ENCODE measurements at regions not wholly inside any gene's neighbourhood (a gene's known extent, or its start where the extent isn't known, plus 50 kb on each side); places are given as distances from the start of the nearest gene placed in this dataset.

- no peak overlapping the region for H4K8ac ChIP-seq (ENCODE audit: low read depth, low read length)
- no peak overlapping the region for H2AFZ ChIP-seq (ENCODE audit: low read length)
- no peak for DNase-seq (ENCODE audit: low spot score)
- H3K4me1 ChIP-seq (ENCODE audit: control insufficient read depth in 2 of 2, insufficient read depth in 1 of 2, low read depth in 1 of 2, low read length in 2 of 2), result peaks cover 0 to 5% of the 10 kb centered on the region in 2 donors
- no peak overlapping the region for H2BK120ac ChIP-seq (ENCODE audit: low read depth, low read length)
- no peak overlapping the region for H3K27ac ChIP-seq (replicated peaks; ENCODE audit: low read length)
- H3K4me3 ChIP-seq (ENCODE audit: low read length in 2 of 2), result peak overlapping the region in 1 of 2 donors; percentile 56
- H2BK15ac ChIP-seq (ENCODE audit: low read length), result no peak overlapping the region
- H3K18ac ChIP-seq (ENCODE audit: low read length), result no peak overlapping the region
- no peak overlapping the region for H3K4me2 ChIP-seq (ENCODE audit: insufficient read depth, low read length, poor library complexity, severe bottlenecking)
- H2AK5ac ChIP-seq (ENCODE audit: low read depth, low read length), result no peak overlapping the region
- H3K9me3 ChIP-seq (replicated peaks in 1 of 2; ENCODE audit: control insufficient read depth in 2 of 2, insufficient read depth in 1 of 2, low read depth in 1 of 2, low read length in 2 of 2), result peaks cover 0 to 3% of the 10 kb centered on the region in 2 donors
- no peaks in the 10 kb centered on the region for H3K79me1 ChIP-seq (ENCODE audit: low read depth, low read length)
- no peak overlapping the region for H4K91ac ChIP-seq (ENCODE audit: low read depth, low read length, poor library complexity)
- H3K27me3 ChIP-seq (ENCODE audit: control insufficient read depth in 3 of 3, insufficient read depth in 3 of 3, low read depth in 1 of 3, low read length in 3 of 3), result no peaks in the 10 kb centered on the region
- H2BK12ac ChIP-seq (ENCODE audit: low read length), result no peak overlapping the region
- H2BK5ac ChIP-seq (ENCODE audit: low read length), result no peak overlapping the region
- H3K36me3 ChIP-seq (replicated peaks in 1 of 2; ENCODE audit: control insufficient read depth in 2 of 2, insufficient read depth in 2 of 2, low read length in 2 of 2), result no peaks in the 10 kb centered on the region
- H3K14ac ChIP-seq (ENCODE audit: low read length), result no peak overlapping the region
- H3K9ac ChIP-seq (ENCODE audit: low read depth, low read length, poor library complexity), result no peak overlapping the region
- no peak overlapping the region for H3K23ac ChIP-seq (ENCODE audit: low read depth, low read length, poor library complexity)
- no peak overlapping the region for H3K4ac ChIP-seq (ENCODE audit: low read length)
- WGBS, 2 donors (ENCODE audit: extremely low coverage in 2 of 2, insufficient read length in 2 of 2, insufficient replicate concordance in 1 of 2), result no CpG with 5 or more reads among the region's 10 CpGs
These were observed 379.0 kb downstream of the THBS2 start for GRCh38 chr6:168874637-168875036.

DNA sequence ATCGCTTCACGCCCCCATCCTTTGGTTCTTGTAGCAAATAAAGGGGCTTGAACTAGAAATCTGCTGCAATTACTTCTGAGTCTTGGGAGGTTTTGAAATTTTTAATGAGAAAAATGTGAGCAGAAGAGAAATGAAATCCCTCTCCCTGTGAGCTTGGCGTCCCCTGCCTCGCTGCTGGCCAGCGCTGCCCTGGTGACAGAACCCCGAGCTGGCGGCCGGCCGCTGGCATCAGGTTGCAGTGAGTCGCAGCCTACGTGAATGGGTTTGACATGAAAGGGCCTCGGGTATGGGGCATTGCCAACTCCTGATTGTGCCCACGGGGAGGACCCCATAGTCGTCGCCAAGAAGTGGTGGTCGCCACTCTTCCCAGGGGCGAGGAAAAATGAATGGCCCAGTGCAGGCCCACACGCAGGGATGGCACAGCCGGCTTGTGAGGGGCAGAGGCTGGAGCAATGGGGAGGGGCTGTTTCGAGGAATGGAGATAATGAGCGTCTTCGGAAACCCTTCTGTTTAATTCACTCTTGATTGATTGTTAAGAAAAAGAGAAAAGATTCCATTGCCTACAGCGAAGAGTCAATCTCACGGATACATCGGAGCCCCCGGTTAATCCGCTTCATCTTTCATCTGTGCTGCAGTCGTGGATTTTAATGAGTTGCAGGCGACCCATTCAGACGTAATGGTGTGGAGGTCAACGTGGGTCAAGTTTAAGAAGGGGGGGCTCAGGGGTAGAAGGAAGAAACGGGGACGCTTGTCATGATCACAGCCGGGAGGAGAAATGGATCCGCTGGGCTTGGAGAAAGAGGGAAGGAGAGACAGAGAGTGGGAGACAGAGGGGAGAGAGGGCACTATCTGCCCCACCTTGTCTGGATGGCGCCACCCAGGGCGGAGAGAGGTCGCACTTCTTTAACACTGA is 380.1 kb downstream of the THBS2 start:
- Histone ChIP-seq H3K27me3 (ENCODE audit: control insufficient read depth in 3 of 3, insufficient read depth in 3 of 3, low read depth in 1 of 3, low read length in 3 of 3) (no peaks in the 10 kb centered on the region), H2AK5ac (ENCODE audit: low read depth, low read length) (no peak overlapping the region), H3K18ac (ENCODE audit: low read length) (no peak overlapping the region), H4K8ac (ENCODE audit: low read depth, low read length) (no peak overlapping the region), H2AFZ (ENCODE audit: low read length) (no peak overlapping the region), H3K4me1 (ENCODE audit: control insufficient read depth in 2 of 2, insufficient read depth in 1 of 2, low read depth in 1 of 2, low read length in 2 of 2) (peaks cover 0 to 5% of the 10 kb centered on the region in 2 donors), H3K14ac (ENCODE audit: low read length) (no peak overlapping the region), H2BK15ac (ENCODE audit: low read length) (no peak overlapping the region), H3K4me3 (ENCODE audit: low read length in 2 of 2) (no peak overlapping the region), H2BK5ac (ENCODE audit: low read length) (no peak overlapping the region), H3K4me2 (ENCODE audit: insufficient read depth, low read length, poor library complexity, severe bottlenecking) (no peak overlapping the region), H3K27ac (replicated peaks; ENCODE audit: low read length) (no peak overlapping the region), H3K9me3 (replicated peaks in 1 of 2; ENCODE audit: control insufficient read depth in 2 of 2, insufficient read depth in 1 of 2, low read depth in 1 of 2, low read length in 2 of 2) (peaks cover 0 to 3% of the 10 kb centered on the region in 2 donors), H3K23ac (ENCODE audit: low read depth, low read length, poor library complexity) (no peak overlapping the region), H2BK120ac (ENCODE audit: low read depth, low read length) (no peak overlapping the region), H3K36me3 (replicated peaks in 1 of 2; ENCODE audit: control insufficient read depth in 2 of 2, insufficient read depth in 2 of 2, low read length in 2 of 2) (no peaks in the 10 kb centered on the region), H3K79me1 (ENCODE audit: low read depth, low read length) (no peaks in the 10 kb centered on the region), H2BK12ac (ENCODE audit: low read length) (no peak overlapping the region), H4K91ac (ENCODE audit: low read depth, low read length, poor library complexity) (no peak overlapping the region), H3K9ac (ENCODE audit: low read depth, low read length, poor library complexity) (no peak overlapping the region), H3K4ac (ENCODE audit: low read length) (no peak overlapping the region)
- no CpG with 5 or more reads among the region's 38 CpGs for WGBS, 2 donors (ENCODE audit: extremely low coverage in 2 of 2, insufficient read length in 2 of 2, insufficient replicate concordance in 1 of 2)
- DNase-seq (ENCODE audit: low spot score), result no peak

DNA sequence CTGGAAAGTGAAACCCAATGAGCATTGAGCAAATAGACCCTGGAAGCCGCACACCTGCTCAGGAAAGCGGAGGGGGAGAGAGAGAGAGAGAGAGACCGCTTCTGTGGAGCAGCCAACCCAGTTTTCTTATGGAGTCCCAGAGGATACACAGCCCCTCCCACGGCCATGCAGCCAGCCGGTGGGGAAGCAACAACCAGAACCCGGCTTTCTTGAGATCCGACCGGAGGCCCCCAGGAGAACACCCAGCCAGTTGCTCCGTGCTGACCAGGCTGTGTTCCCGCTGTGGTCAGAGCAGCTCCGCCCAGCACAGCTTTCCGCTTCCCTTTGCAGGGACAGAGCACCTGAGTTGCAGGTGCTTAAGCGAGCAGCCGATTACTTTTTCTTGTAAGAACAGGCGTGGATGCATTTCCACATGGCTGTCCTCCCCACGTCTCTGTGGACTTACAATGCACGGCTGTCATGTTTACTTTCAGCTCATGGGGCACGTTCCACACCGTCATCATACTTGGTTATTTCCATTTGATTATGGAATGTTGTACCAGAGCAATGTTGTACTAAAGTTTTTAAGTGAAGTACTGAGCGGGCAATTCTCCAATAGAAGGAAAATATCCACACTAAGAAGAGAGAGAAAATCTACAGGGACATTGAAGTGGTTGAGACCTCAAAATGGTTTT is 381.9 kb downstream of the THBS2 start:
- peaks cover 0 to 3% of the 10 kb centered on the region in 2 donors for H3K9me3 ChIP-seq (replicated peaks in 1 of 2; ENCODE audit: control insufficient read depth in 2 of 2, insufficient read depth in 1 of 2, low read depth in 1 of 2, low read length in 2 of 2)
- no CpG with 5 or more reads among the region's 20 CpGs for WGBS, 2 donors (ENCODE audit: extremely low coverage in 2 of 2, insufficient read length in 2 of 2, insufficient replicate concordance in 1 of 2)
- no peaks in the 10 kb centered on the region for H3K36me3 ChIP-seq (replicated peaks in 1 of 2; ENCODE audit: control insufficient read depth in 2 of 2, insufficient read depth in 2 of 2, low read length in 2 of 2)
- H3K79me1 ChIP-seq (ENCODE audit: low read depth, low read length), result no peaks in the 10 kb centered on the region
- H3K18ac ChIP-seq (ENCODE audit: low read length), result peak overlapping the region; percentile 44
- no peak overlapping the region for H2BK12ac ChIP-seq (ENCODE audit: low read length)
- no peak overlapping the region for H3K4ac ChIP-seq (ENCODE audit: low read length)
- H2AFZ ChIP-seq (ENCODE audit: low read length), result no peak overlapping the region
- H3K14ac ChIP-seq (ENCODE audit: low read length), result no peak overlapping the region
- peaks cover 0 to 2% of the 10 kb centered on the region in 2 donors for H3K4me1 ChIP-seq (ENCODE audit: control insufficient read depth in 2 of 2, insufficient read depth in 1 of 2, low read depth in 1 of 2, low read length in 2 of 2)
- no peak overlapping the region for H4K8ac ChIP-seq (ENCODE audit: low read depth, low read length)
- H2AK5ac ChIP-seq (ENCODE audit: low read depth, low read length), result no peak overlapping the region
- no peak overlapping the region for H3K9ac ChIP-seq (ENCODE audit: low read depth, low read length, poor library complexity)
- H2BK15ac ChIP-seq (ENCODE audit: low read length), result no peak overlapping the region
- H3K4me3 ChIP-seq (ENCODE audit: low read length in 2 of 2), result no peak overlapping the region
- no peak overlapping the region for H3K4me2 ChIP-seq (ENCODE audit: insufficient read depth, low read length, poor library complexity, severe bottlenecking)
- no peak overlapping the region for H4K91ac ChIP-seq (ENCODE audit: low read depth, low read length, poor library complexity)
- no peak for DNase-seq (ENCODE audit: low spot score)
- no peak overlapping the region for H2BK120ac ChIP-seq (ENCODE audit: low read depth, low read length)
- H2BK5ac ChIP-seq (ENCODE audit: low read length), result no peak overlapping the region
- H3K27me3 ChIP-seq (ENCODE audit: control insufficient read depth in 3 of 3, insufficient read depth in 3 of 3, low read depth in 1 of 3, low read length in 3 of 3), result peaks cover 0 to 4% (median 0%) of the 10 kb centered on the region in 3 experiments
- H3K27ac ChIP-seq (replicated peaks; ENCODE audit: low read length), result no peak overlapping the region
- no peak overlapping the region for H3K23ac ChIP-seq (ENCODE audit: low read depth, low read length, poor library complexity)

- no peak overlapping the region for H3K4ac ChIP-seq (ENCODE audit: low read length)
- no CpG with 5 or more reads among the region's 13 CpGs for WGBS, 2 donors (ENCODE audit: extremely low coverage in 2 of 2, insufficient read length in 2 of 2, insufficient replicate concordance in 1 of 2)
- no peak overlapping the region for H3K4me2 ChIP-seq (ENCODE audit: insufficient read depth, low read length, poor library complexity, severe bottlenecking)
- H3K9ac ChIP-seq (ENCODE audit: low read depth, low read length, poor library complexity), result peak overlapping the region; percentile 18
- H3K79me1 ChIP-seq (ENCODE audit: low read depth, low read length), result no peaks in the 10 kb centered on the region
- H3K36me3 ChIP-seq (replicated peaks in 1 of 2; ENCODE audit: control insufficient read depth in 2 of 2, insufficient read depth in 2 of 2, low read length in 2 of 2), result no peaks in the 10 kb centered on the region
- H3K14ac ChIP-seq (ENCODE audit: low read length), result peak overlapping the region; percentile 85
- H3K18ac ChIP-seq (ENCODE audit: low read length), result peak overlapping the region; percentile 69
- H2BK5ac ChIP-seq (ENCODE audit: low read length), result no peak overlapping the region
- no peak overlapping the region for H3K4me3 ChIP-seq (ENCODE audit: low read length in 2 of 2)
- H3K4me1 ChIP-seq (ENCODE audit: control insufficient read depth in 2 of 2, insufficient read depth in 1 of 2, low read depth in 1 of 2, low read length in 2 of 2), result peaks cover 0 to 2% of the 10 kb centered on the region in 2 donors
- peak overlapping the region; percentile 70 for H3K23ac ChIP-seq (ENCODE audit: low read depth, low read length, poor library complexity)
- peak overlapping the region; percentile 1 for H2BK12ac ChIP-seq (ENCODE audit: low read length)
- no peak for DNase-seq (ENCODE audit: low spot score)
- H2BK15ac ChIP-seq (ENCODE audit: low read length), result no peak overlapping the region
- H2BK120ac ChIP-seq (ENCODE audit: low read depth, low read length), result no peak overlapping the region
- peaks cover 0 to 3% of the 10 kb centered on the region in 2 donors for H3K9me3 ChIP-seq (replicated peaks in 1 of 2; ENCODE audit: control insufficient read depth in 2 of 2, insufficient read depth in 1 of 2, low read depth in 1 of 2, low read length in 2 of 2)
- H3K27ac ChIP-seq (replicated peaks; ENCODE audit: low read length), result no peak overlapping the region
- peak overlapping the region; percentile 32 for H4K8ac ChIP-seq (ENCODE audit: low read depth, low read length)
- H2AFZ ChIP-seq (ENCODE audit: low read length), result no peak overlapping the region
- peaks cover 0 to 4% (median 0%) of the 10 kb centered on the region in 3 experiments for H3K27me3 ChIP-seq (ENCODE audit: control insufficient read depth in 3 of 3, insufficient read depth in 3 of 3, low read depth in 1 of 3, low read length in 3 of 3)
- no peak overlapping the region for H2AK5ac ChIP-seq (ENCODE audit: low read depth, low read length)
- no peak overlapping the region for H4K91ac ChIP-seq (ENCODE audit: low read depth, low read length, poor library complexity)
These were observed 382.7 kb downstream of the THBS2 start for GRCh38 chr6:168870982-168871381.

Measured in neuronal stem cell (in vitro differentiated cells).